ENCODE measurements at regions not wholly inside any gene's neighbourhood (a gene's known extent, or its start where the extent isn't known, plus 50 kb on each side); places are given as distances from the start of the nearest gene placed in this dataset.

DNA sequence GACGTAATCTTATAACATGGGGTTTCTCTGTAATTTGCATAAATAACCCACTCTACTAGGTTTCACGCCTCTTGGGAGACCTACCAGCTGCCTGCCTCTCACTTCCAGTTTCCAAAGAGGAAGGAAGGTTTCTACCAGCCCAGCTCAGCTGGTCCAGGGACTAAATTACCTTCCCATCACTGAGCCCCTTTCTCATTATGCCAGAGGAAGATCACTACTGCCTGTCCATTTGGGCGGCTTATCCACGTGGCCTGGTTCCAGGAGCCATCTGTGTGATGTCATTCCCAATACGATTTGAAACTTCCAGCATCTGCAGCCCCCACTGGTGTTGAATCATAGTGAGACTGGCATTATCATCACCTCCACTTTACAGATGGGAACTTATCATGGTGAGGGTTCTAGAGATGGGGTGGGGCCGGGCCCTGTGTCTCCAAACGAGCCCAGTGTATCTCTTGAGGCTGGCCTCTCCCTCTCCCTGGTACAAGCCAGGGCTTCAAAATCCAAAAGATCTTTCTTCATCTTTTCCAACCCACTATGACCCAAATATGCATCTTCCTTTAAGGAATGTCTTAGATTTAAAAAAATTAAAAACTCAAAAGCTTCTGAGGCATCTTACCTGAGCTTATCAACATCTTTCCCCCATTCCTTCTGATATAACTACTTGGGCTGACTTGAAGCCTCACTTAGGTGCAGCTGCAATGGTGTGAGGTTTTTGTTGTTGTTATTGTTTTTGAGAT, 140.8 kb downstream of the DDX1 start:
- Mint-ChIP-seq H3K9me3 (peaks cover 4% of the 10 kb centered on the region), H3K4me1 (peaks cover 15% of the 10 kb centered on the region), H3K36me3 (ENCODE audit: low read depth) (no peaks in the 10 kb centered on the region), H3K27me3 (peaks cover 16% of the 10 kb centered on the region), H3K27ac (no peak overlapping the region), H3K4me3 (no peak overlapping the region)
- ATAC-seq (ENCODE audit: low read depth) (peak; percentile 74), DNase-seq (no peak)
- intact Hi-C loops (cut with micrococcal nuclease) = no loop called here
- ChIA-PET POLR2A (no interaction called here), CTCF (no interaction called here)
- TF ChIP-seq, protein P1, sequence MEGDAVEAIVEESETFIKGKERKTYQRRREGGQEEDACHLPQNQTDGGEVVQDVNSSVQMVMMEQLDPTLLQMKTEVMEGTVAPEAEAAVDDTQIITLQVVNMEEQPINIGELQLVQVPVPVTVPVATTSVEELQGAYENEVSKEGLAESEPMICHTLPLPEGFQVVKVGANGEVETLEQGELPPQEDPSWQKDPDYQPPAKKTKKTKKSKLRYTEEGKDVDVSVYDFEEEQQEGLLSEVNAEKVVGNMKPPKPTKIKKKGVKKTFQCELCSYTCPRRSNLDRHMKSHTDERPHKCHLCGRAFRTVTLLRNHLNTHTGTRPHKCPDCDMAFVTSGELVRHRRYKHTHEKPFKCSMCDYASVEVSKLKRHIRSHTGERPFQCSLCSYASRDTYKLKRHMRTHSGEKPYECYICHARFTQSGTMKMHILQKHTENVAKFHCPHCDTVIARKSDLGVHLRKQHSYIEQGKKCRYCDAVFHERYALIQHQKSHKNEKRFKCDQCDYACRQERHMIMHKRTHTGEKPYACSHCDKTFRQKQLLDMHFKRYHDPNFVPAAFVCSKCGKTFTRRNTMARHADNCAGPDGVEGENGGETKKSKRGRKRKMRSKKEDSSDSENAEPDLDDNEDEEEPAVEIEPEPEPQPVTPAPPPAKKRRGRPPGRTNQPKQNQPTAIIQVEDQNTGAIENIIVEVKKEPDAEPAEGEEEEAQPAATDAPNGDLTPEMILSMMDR (IDR thresholded peaks at IDR 0.05) = no peak

DNA sequence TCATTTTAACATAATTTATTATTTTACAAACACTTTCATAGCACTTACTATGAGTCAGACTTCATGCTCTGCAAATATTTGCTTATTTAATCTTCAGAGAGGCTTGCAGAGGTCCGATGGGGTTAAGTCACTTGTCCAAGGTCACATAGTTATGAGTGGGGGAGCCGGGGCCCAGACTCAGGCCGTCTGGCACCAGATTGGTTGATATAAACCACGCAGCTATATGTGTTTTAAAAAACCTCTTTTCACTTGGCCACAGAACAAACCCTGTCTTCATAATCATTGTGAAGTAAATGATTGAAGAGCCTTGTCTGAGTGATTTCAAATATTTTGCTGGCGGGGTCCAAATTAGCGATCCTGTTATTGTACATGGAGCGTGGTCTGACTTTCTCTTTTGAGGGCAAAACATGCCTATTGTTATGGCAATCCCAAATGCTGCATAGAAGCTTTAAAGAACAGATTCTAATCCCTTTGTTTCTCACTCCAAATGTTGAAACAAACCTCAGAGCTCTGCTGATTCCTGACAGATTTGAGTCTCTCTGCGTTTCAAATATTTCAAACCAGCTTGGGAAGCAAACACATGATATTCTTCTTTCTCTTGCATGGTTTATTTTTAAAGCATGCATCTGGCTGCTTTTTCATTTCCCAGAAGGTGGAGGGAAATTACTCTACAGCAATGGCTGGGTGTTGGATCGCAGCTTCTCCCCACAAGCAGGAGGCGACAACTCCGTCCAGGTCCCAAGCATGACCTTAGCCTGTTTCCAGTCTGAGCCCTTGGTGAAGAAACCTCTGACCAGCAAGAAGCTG, 142.4 kb downstream of the DDX1 start:
- H3K27ac Mint-ChIP-seq = no peak overlapping the region
- peaks cover 15% of the 10 kb centered on the region for H3K27me3 Mint-ChIP-seq
- H3K4me3 Mint-ChIP-seq = no peak overlapping the region
- ChIA-PET POLR2A (no interaction called here), CTCF (no interaction called here)
- no peak for ATAC-seq (ENCODE audit: low read depth)
- TF ChIP-seq, protein P1 (IDR thresholded peaks at IDR 0.05) = no peak
- H3K4me1 Mint-ChIP-seq = peaks cover 15% of the 10 kb centered on the region
- no peak for DNase-seq
- H3K9me3 Mint-ChIP-seq = peaks cover 5% of the 10 kb centered on the region
- intact Hi-C loops (cut with micrococcal nuclease) = no loop called here
- H3K36me3 Mint-ChIP-seq (ENCODE audit: low read depth) = no peaks in the 10 kb centered on the region

DNA sequence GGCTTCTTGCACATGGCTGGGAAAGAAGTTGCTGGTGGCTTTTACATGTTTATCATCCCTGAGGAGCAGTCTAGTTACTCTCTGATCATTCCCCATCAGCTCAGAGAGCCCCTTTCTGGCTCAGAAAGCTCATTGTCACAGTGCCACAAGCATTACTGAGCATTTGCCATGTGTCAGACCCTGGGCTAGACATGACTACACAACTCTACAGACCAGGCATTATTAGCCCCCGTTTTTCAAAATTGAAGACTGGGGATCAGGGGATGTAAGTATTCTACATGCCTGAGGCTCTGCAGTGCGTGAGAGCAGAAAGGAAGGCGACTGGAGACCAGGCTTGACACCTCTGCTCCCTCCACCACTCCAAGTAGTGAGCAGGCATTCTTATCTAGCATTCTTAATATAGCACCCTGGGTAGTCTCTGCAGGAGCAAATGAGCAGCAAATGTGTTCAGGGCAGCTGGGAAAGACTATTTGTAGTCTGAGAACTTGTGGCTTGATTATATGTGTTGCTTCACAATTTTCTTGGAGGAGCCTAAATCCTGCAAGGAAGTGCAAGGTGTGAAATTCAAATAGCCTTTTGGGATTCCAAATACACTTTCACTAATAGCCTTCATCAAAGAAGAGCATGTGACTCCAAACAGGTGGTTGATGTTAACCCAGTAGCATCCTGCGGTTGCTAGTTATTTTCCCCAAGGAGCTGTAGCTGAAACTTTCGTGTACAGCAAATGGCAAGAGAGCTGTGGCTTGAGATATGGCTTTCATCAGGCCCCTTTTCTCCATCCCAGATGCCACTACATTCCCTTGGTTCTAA, 143.2 kb downstream of the DDX1 start:
- peaks cover 15% of the 10 kb centered on the region for H3K4me1 Mint-ChIP-seq
- CTCF ChIA-PET = no interaction called here
- ATAC-seq (ENCODE audit: low read depth) = no peak
- POLR2A ChIA-PET = no interaction called here
- intact Hi-C loops (cut with micrococcal nuclease) = no loop called here
- no peak overlapping the region for H3K4me3 Mint-ChIP-seq
- peaks cover 12% of the 10 kb centered on the region for H3K27me3 Mint-ChIP-seq
- no peak overlapping the region for H3K27ac Mint-ChIP-seq
- DNase-seq = no peak
- no peaks in the 10 kb centered on the region for H3K36me3 Mint-ChIP-seq (ENCODE audit: low read depth)
- TF ChIP-seq, protein P1 (IDR thresholded peaks at IDR 0.05) = no peak
- peaks cover 5% of the 10 kb centered on the region for H3K9me3 Mint-ChIP-seq

DNA sequence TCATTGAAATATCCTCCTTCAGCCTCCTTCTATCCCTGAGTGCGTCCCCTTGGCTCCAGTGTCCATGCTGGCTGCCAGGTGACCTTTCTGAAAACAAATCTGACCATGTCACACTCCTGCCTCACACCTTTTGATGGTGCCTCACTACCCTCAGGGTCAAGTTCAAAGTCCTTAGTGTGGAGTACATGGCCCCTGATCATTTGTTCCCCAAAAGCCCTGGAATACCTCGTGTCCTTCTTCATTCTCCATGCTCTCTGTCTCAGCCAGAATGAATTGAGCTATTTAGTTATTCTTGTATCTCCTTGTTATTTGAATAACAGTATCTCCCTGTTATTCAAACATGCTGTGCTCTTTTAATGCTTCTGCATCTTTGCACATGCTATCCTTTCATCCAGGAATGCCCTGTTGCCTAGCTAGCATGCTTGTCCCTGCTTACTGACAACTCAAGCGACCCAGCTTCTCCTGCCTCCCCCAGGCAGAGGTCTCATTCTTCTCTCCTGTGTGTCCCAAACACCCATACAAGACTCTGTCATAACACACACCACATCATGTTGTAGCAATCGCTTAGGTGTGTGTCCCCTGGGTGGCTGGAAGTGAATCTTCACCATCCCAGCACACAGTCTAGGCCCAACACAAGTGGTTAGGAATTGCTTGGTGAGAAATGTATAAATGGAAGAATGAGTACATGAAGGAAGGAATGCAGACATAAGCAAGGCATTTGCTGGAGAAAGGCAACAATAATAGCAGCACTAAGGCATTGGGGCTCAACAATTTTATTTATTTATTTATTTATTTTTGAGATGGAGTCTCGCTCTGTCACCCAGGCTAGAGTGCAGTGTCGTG, 144.0 kb downstream of the DDX1 start:
- H3K27me3 Mint-ChIP-seq = peaks cover 15% of the 10 kb centered on the region
- intact Hi-C loops (cut with micrococcal nuclease) = no loop called here

More for the DNA sequence above, 144.0 kb downstream of the DDX1 start:
- ChIA-PET POLR2A (no interaction called here), CTCF (no interaction called here)
- TF ChIP-seq, protein P1 (IDR thresholded peaks at IDR 0.05) = no peak
- Mint-ChIP-seq H3K9me3 (peaks cover 5% of the 10 kb centered on the region), H3K4me1 (peaks cover 15% of the 10 kb centered on the region), H3K36me3 (ENCODE audit: low read depth) (no peaks in the 10 kb centered on the region), H3K27ac (no peak overlapping the region), H3K4me3 (no peak overlapping the region)
- DNase-seq = no peak
- ATAC-seq (ENCODE audit: low read depth) = no peak

All from activated B cell treated with CpG ODN at 0.5 μM for 24 hours (primary cell).